ENCODE measurements at regions not wholly inside any gene's neighbourhood (a gene's known extent, or its start where the extent isn't known, plus 50 kb on each side); places are given as distances from the start of the nearest gene placed in this dataset.

DNA sequence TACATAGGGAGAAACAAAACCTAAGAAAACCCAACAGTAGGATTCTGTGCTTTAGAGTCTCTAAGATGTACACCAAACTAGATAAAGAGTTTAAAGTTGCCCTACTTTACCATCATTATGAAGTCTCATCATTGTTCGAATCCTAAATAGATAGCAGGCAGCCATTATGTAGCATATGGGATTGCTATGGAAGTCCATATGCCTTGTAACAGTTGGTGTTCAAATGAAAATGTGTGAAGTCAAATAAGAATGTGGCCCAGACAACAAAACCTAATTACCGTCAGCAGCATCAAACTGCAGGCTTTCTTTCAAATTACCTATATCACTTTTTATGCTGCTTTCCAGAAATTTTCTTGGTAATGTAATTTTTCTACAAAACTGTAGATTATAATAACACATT lies 1380.1 kb downstream of the GRIK2 start:
- H2BK120ac ChIP-seq (ENCODE audit: low read depth, low read length): no peak overlapping the region
- H3K4me2 ChIP-seq (ENCODE audit: low read length, poor library complexity, severe bottlenecking): no peak overlapping the region
- no peak overlapping the region for H3K14ac ChIP-seq (ENCODE audit: low read length in 2 of 2)
- WGBS: 83% methylated on average over 1 of the region's 2 CpGs
- no peak overlapping the region for H4K91ac ChIP-seq (ENCODE audit: low read length)
- H2AFZ ChIP-seq (ENCODE audit: low read depth, low read length): no peak overlapping the region
- no peak for DNase-seq
- H2BK12ac ChIP-seq (ENCODE audit: low read length in 2 of 2): no peak overlapping the region
- no peak overlapping the region for H4K8ac ChIP-seq (ENCODE audit: low read length)
- H3K4me3 ChIP-seq (ENCODE audit: insufficient read depth in 1 of 2, low read depth in 1 of 2, low read length in 2 of 2): no peak overlapping the region
- no peaks in the 10 kb centered on the region for H3K27me3 ChIP-seq (ENCODE audit: control insufficient read depth in 1 of 2, insufficient read depth in 1 of 2, low read length in 2 of 2)
- H3K4me1 ChIP-seq (ENCODE audit: control insufficient read depth, insufficient read depth, low read depth, low read length): no peaks in the 10 kb centered on the region
- H2AK5ac ChIP-seq (ENCODE audit: low read length, severe bottlenecking): no peak overlapping the region
- H3K18ac ChIP-seq (ENCODE audit: low read depth in 1 of 2, low read length in 2 of 2): no peak overlapping the region
- H2BK5ac ChIP-seq (ENCODE audit: low read depth, low read length, poor library complexity, severe bottlenecking): no peak overlapping the region
- no peak overlapping the region for H3K23ac ChIP-seq (ENCODE audit: low read length in 2 of 2)
- no peaks in the 10 kb centered on the region for H3K36me3 ChIP-seq (ENCODE audit: control insufficient read depth in 1 of 2, insufficient read depth in 2 of 2, low read depth in 1 of 2, low read length in 2 of 2)
- peaks cover 20% of the 10 kb centered on the region for H3K9me3 ChIP-seq (ENCODE audit: control insufficient read depth, low read length)
- no peak overlapping the region for H3K4ac ChIP-seq (ENCODE audit: low read depth in 1 of 2, low read length in 2 of 2)
- no peak overlapping the region for H3K9ac ChIP-seq (ENCODE audit: low read length)
- H3K27ac ChIP-seq (ENCODE audit: low read length, poor library complexity, severe bottlenecking): no peak overlapping the region
- H3K79me1 ChIP-seq (replicated peaks; ENCODE audit: low read length, poor library complexity, severe bottlenecking): no peaks in the 10 kb centered on the region
- H2BK15ac ChIP-seq (ENCODE audit: low read depth, poor library complexity, severe bottlenecking): no peak overlapping the region

DNA sequence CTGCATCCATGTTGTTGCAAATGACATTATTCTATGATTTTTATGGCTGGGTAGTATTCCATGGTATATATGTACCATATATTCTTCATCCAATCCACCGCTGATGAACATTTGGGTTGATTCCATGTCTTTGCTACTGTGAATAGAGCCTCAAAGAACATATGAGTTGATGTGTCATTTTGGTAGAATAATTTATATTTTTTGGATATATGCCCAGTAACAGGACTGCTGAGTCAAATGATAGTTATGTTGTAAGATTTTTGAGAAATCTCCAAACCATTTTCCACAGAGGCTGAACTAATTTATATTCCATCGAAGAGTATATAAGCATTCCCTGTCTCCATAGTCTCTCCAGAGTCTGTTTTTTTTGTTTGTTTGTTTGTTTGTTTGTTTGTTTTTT lies 1373.5 kb downstream of the GRIK2 start:
- Histone ChIP-seq H3K27ac (ENCODE audit: low read length, poor library complexity, severe bottlenecking) (no peak overlapping the region), H4K91ac (ENCODE audit: low read length) (no peak overlapping the region), H3K18ac (ENCODE audit: low read depth in 1 of 2, low read length in 2 of 2) (no peak overlapping the region), H2AK5ac (ENCODE audit: low read length, severe bottlenecking) (no peak overlapping the region), H3K4ac (ENCODE audit: low read depth in 1 of 2, low read length in 2 of 2) (no peak overlapping the region), H3K36me3 (ENCODE audit: control insufficient read depth in 1 of 2, insufficient read depth in 2 of 2, low read depth in 1 of 2, low read length in 2 of 2) (no peaks in the 10 kb centered on the region), H3K4me3 (ENCODE audit: insufficient read depth in 1 of 2, low read depth in 1 of 2, low read length in 2 of 2) (no peak overlapping the region), H4K8ac (ENCODE audit: low read length) (no peak overlapping the region), H2AFZ (ENCODE audit: low read depth, low read length) (no peak overlapping the region), H2BK5ac (ENCODE audit: low read depth, low read length, poor library complexity, severe bottlenecking) (no peak overlapping the region), H3K9me3 (ENCODE audit: control insufficient read depth, low read length) (peaks cover 24% of the 10 kb centered on the region), H3K4me2 (ENCODE audit: low read length, poor library complexity, severe bottlenecking) (no peak overlapping the region), H3K4me1 (ENCODE audit: control insufficient read depth, insufficient read depth, low read depth, low read length) (no peaks in the 10 kb centered on the region), H3K9ac (ENCODE audit: low read length) (no peak overlapping the region), H3K79me1 (replicated peaks; ENCODE audit: low read length, poor library complexity, severe bottlenecking) (no peaks in the 10 kb centered on the region), H2BK12ac (ENCODE audit: low read length in 2 of 2) (no peak overlapping the region), H3K14ac (ENCODE audit: low read length in 2 of 2) (no peak overlapping the region), H2BK120ac (ENCODE audit: low read depth, low read length) (no peak overlapping the region), H2BK15ac (ENCODE audit: low read depth, poor library complexity, severe bottlenecking) (no peak overlapping the region), H3K23ac (ENCODE audit: low read length in 2 of 2) (no peak overlapping the region), H3K27me3 (ENCODE audit: control insufficient read depth in 1 of 2, insufficient read depth in 1 of 2, low read length in 2 of 2) (no peaks in the 10 kb centered on the region)
- DNase-seq: no peak
- WGBS: 100% methylated on average over 2 of the region's 2 CpGs

DNA sequence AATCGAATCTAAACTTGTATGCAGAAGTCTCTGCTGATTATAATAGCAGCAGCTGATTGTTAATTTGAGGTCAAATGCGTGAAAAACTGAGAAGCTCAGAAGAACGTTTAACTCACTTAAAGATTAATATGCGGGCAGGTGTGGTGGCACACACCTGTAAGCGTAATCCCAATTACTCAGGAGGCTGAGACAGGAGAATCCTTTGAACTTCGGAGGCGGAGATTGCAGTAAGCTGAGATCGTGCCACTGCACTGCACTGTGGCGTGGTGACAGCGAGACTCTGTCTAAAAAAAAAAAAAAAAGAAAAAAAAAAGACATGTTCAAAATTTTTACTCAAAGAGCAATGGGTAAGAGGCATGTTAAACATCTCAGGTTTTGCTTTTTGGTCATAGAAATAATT lies 1370.8 kb downstream of the GRIK2 start:
- DNase-seq: no peak
- Histone ChIP-seq H3K9me3 (ENCODE audit: control insufficient read depth, low read length) (peaks cover 14% of the 10 kb centered on the region), H2BK12ac (ENCODE audit: low read length in 2 of 2) (no peak overlapping the region), H2AFZ (ENCODE audit: low read depth, low read length) (no peak overlapping the region), H3K23ac (ENCODE audit: low read length in 2 of 2) (no peak overlapping the region), H2BK5ac (ENCODE audit: low read depth, low read length, poor library complexity, severe bottlenecking) (no peak overlapping the region), H3K4ac (ENCODE audit: low read depth in 1 of 2, low read length in 2 of 2) (no peak overlapping the region), H4K91ac (ENCODE audit: low read length) (no peak overlapping the region), H3K27ac (ENCODE audit: low read length, poor library complexity, severe bottlenecking) (no peak overlapping the region), H3K36me3 (ENCODE audit: control insufficient read depth in 1 of 2, insufficient read depth in 2 of 2, low read depth in 1 of 2, low read length in 2 of 2) (no peaks in the 10 kb centered on the region), H3K14ac (ENCODE audit: low read length in 2 of 2) (no peak overlapping the region), H2AK5ac (ENCODE audit: low read length, severe bottlenecking) (no peak overlapping the region), H3K4me2 (ENCODE audit: low read length, poor library complexity, severe bottlenecking) (no peak overlapping the region), H3K4me3 (ENCODE audit: insufficient read depth in 1 of 2, low read depth in 1 of 2, low read length in 2 of 2) (no peak overlapping the region), H3K79me1 (replicated peaks; ENCODE audit: low read length, poor library complexity, severe bottlenecking) (no peaks in the 10 kb centered on the region), H2BK120ac (ENCODE audit: low read depth, low read length) (no peak overlapping the region), H3K27me3 (ENCODE audit: control insufficient read depth in 1 of 2, insufficient read depth in 1 of 2, low read length in 2 of 2) (no peaks in the 10 kb centered on the region), H3K4me1 (ENCODE audit: control insufficient read depth, insufficient read depth, low read depth, low read length) (no peaks in the 10 kb centered on the region), H3K9ac (ENCODE audit: low read length) (no peak overlapping the region), H2BK15ac (ENCODE audit: low read depth, poor library complexity, severe bottlenecking) (no peak overlapping the region), H4K8ac (ENCODE audit: low read length) (no peak overlapping the region), H3K18ac (ENCODE audit: low read depth in 1 of 2, low read length in 2 of 2) (no peak overlapping the region)
- WGBS: 82% methylated on average over 8 of the region's 10 CpGs

DNA sequence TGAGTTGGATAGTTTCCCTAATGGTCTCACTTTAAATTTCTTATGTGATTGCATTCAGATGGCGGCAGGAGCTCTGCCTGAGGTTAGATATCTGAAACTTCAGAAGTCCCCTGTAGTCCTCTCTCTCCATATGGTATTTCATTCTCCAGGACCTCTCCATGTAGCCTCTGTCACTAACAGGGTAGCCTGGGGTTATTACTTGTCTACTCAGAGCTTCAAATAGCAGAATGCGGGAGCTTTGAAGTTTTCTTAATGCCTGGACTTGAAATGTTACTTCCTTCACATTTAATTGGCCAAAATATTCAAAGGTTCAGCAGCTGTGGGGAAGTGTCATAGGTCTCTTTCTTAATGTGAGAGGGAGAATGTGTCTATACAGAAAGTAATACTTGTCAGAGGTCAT lies 1370.4 kb downstream of the GRIK2 start:
- DNase-seq: no peak
- Histone ChIP-seq H3K23ac (ENCODE audit: low read length in 2 of 2) (no peak overlapping the region), H2BK12ac (ENCODE audit: low read length in 2 of 2) (no peak overlapping the region), H4K91ac (ENCODE audit: low read length) (no peak overlapping the region), H3K27me3 (ENCODE audit: control insufficient read depth in 1 of 2, insufficient read depth in 1 of 2, low read length in 2 of 2) (no peaks in the 10 kb centered on the region), H4K8ac (ENCODE audit: low read length) (no peak overlapping the region), H2AFZ (ENCODE audit: low read depth, low read length) (no peak overlapping the region), H3K14ac (ENCODE audit: low read length in 2 of 2) (no peak overlapping the region), H3K4me3 (ENCODE audit: insufficient read depth in 1 of 2, low read depth in 1 of 2, low read length in 2 of 2) (no peak overlapping the region), H3K4me2 (ENCODE audit: low read length, poor library complexity, severe bottlenecking) (no peak overlapping the region), H3K79me1 (replicated peaks; ENCODE audit: low read length, poor library complexity, severe bottlenecking) (no peaks in the 10 kb centered on the region), H3K9ac (ENCODE audit: low read length) (no peak overlapping the region), H3K27ac (ENCODE audit: low read length, poor library complexity, severe bottlenecking) (no peak overlapping the region), H3K9me3 (ENCODE audit: control insufficient read depth, low read length) (peaks cover 9% of the 10 kb centered on the region), H3K4ac (ENCODE audit: low read depth in 1 of 2, low read length in 2 of 2) (no peak overlapping the region), H2BK15ac (ENCODE audit: low read depth, poor library complexity, severe bottlenecking) (no peak overlapping the region), H2BK5ac (ENCODE audit: low read depth, low read length, poor library complexity, severe bottlenecking) (no peak overlapping the region), H3K18ac (ENCODE audit: low read depth in 1 of 2, low read length in 2 of 2) (no peak overlapping the region), H3K4me1 (ENCODE audit: control insufficient read depth, insufficient read depth, low read depth, low read length) (no peaks in the 10 kb centered on the region), H3K36me3 (ENCODE audit: control insufficient read depth in 1 of 2, insufficient read depth in 2 of 2, low read depth in 1 of 2, low read length in 2 of 2) (no peaks in the 10 kb centered on the region), H2BK120ac (ENCODE audit: low read depth, low read length) (no peak overlapping the region), H2AK5ac (ENCODE audit: low read length, severe bottlenecking) (no peak overlapping the region)
- WGBS: 88% methylated on average over 2 of the region's 2 CpGs

Data from mesenchymal stem cell (in vitro differentiated cells and primary cell).